SK-N-SH treated with all-trans-retinoic acid at 6 μM for 48 hours (cell line): ENCODE measurements at regions not wholly inside any gene's neighbourhood (a gene's known extent, or its start where the extent isn't known, plus 50 kb on each side); places are given as distances from the start of the nearest gene placed in this dataset.
"Not testable (repeated sequence)": the region's sequence is repeated elsewhere in the genome, so short reads cannot be mapped to it uniquely, and the experiment has no call there.

ENCODE experiments used
- ATAC-seq: fragments of 200-7000 bp; cut with Tn5 transposase; 3 replicates; pipeline ENCODE4 v1.9.1; 2020; ENCODE audit warnings: mild to moderate bottlenecking, moderate library complexity
- ARNTL ChIP-seq: fragments of 450-650 bp; formaldehyde crosslinking; IDR thresholded peaks from 2 replicates; pipeline ENCODE4 v1.5.0; 2020; ENCODE audit warnings: low read depth, mild to moderate bottlenecking, moderate library complexity, borderline replicate concordance
- BACH2 ChIP-seq: fragments of 250-450 bp; sonication (Bioruptor Pico); IDR thresholded peaks from 2 replicates; pipeline ENCODE4 v1.9.0; 2021; ENCODE audit warnings: mild to moderate bottlenecking, borderline replicate concordance
- CSDC2 ChIP-seq: fragments of 250-450 bp; sonication (Bioruptor Pico); IDR thresholded peaks from 2 replicates; pipeline ENCODE4 v1.5.0; 2020; ENCODE audit warnings: mild to moderate bottlenecking, moderate library complexity
- ESRRG ChIP-seq: fragments of 250-450 bp; sonication (Bioruptor Pico); IDR thresholded peaks from 2 replicates; pipeline ENCODE4 v1.6.1; 2021; ENCODE audit warnings: mild to moderate bottlenecking
- GLIS3 ChIP-seq: fragments of 250-450 bp; sonication (Bioruptor Pico); IDR thresholded peaks from 2 replicates; pipeline ENCODE4 v1.5.0; 2020; ENCODE audit warnings: mild to moderate bottlenecking, moderate library complexity
- ISL1 ChIP-seq: fragments of 250-450 bp; sonication (Bioruptor Pico); IDR thresholded peaks from 2 replicates; pipeline ENCODE4 v2.1.2; 2022; ENCODE audit warnings: mild to moderate bottlenecking, moderate library complexity
- OSR1 ChIP-seq: fragments of 250-450 bp; sonication (Bioruptor Pico); IDR thresholded peaks from 2 replicates; pipeline ENCODE4 v1.8.0; 2022; ENCODE audit warnings: moderate library complexity, mild to moderate bottlenecking, inconsistent platforms
- PATZ1 ChIP-seq: fragments of 250-450 bp; sonication (Bioruptor Pico); IDR thresholded peaks from 2 replicates; pipeline ENCODE4 v1.8.0; 2020; ENCODE audit warnings: mild to moderate bottlenecking, moderate library complexity, borderline replicate concordance
- PPARA ChIP-seq: fragments of 250-450 bp; sonication (Bioruptor Pico); IDR thresholded peaks from 2 replicates; pipeline ENCODE4 v1.5.0; 2020; ENCODE audit warnings: mild to moderate bottlenecking, borderline replicate concordance
- RARB ChIP-seq: fragments of 250-450 bp; sonication (Bioruptor Pico); IDR thresholded peaks from 2 replicates; pipeline ENCODE4 v1.8.0; 2021; ENCODE audit warnings: mild to moderate bottlenecking, moderate library complexity
- SNAI2 ChIP-seq: fragments of 250-450 bp; sonication (Bioruptor Pico); IDR thresholded peaks from 2 replicates; pipeline ENCODE4 v1.5.0; 2020; ENCODE audit warnings: mild to moderate bottlenecking, moderate library complexity
- TCF4 ChIP-seq: fragments of 250-450 bp; sonication (Bioruptor Pico); IDR thresholded peaks from 2 replicates; pipeline ENCODE4 v1.8.0; 2021; ENCODE audit warnings: mild to moderate bottlenecking, moderate library complexity, borderline replicate concordance
- TOX ChIP-seq: fragments of 250-450 bp; sonication (Bioruptor Pico); IDR thresholded peaks from 2 replicates; pipeline ENCODE4 v1.8.0; 2021; ENCODE audit warnings: mild to moderate bottlenecking, moderate library complexity, borderline replicate concordance
- TSHZ2 ChIP-seq: fragments of 250-450 bp; sonication (Bioruptor Pico); IDR thresholded peaks from 2 replicates; pipeline ENCODE4 v1.5.0; 2020; ENCODE audit warnings: mild to moderate bottlenecking, moderate library complexity
- ZC3H10 ChIP-seq: fragments of 250-450 bp; sonication (Bioruptor Pico); IDR thresholded peaks from 2 replicates; pipeline ENCODE4 v1.5.1; 2021; ENCODE audit warnings: mild to moderate bottlenecking, moderate library complexity
- ZFP3 ChIP-seq: fragments of 250-450 bp; sonication (Bioruptor Pico); IDR thresholded peaks from 2 replicates; pipeline ENCODE4 v1.5.0; 2020; ENCODE audit warnings: mild to moderate bottlenecking, moderate library complexity
- ZFP30 ChIP-seq: fragments of 450-650 bp; formaldehyde crosslinking; IDR thresholded peaks from 2 replicates; pipeline ENCODE4 v1.5.0; 2022; ENCODE audit warnings: mild to moderate bottlenecking, moderate library complexity
- ZNF565 ChIP-seq: fragments of 450-650 bp; formaldehyde crosslinking; conservative IDR thresholded peaks from 2 replicates; pipeline ENCODE4 v1.5.0; 2020; ENCODE audit warnings: low read depth, mild to moderate bottlenecking, moderate library complexity
- ZNF70 ChIP-seq: fragments of 450-650 bp; formaldehyde crosslinking; IDR thresholded peaks from 2 replicates; pipeline ENCODE4 v1.5.0; 2020; ENCODE audit warnings: mild to moderate bottlenecking, moderate library complexity
- ZNF8 ChIP-seq: fragments of 450-650 bp; formaldehyde crosslinking; IDR thresholded peaks from 2 replicates; pipeline ENCODE4 v1.5.0; 2020; ENCODE audit warnings: mild to moderate bottlenecking, moderate library complexity
- TF ChIP-seq, protein P1 (sequence below): fragments of 250-450 bp; sonication (Bioruptor Pico); IDR thresholded peaks from 2 replicates; pipeline ENCODE4 v1.5.1; 2020; ENCODE audit warnings: low read depth, mild to moderate bottlenecking, moderate library complexity
- TF ChIP-seq, protein P2 (sequence below): fragments of 250-450 bp; sonication (Bioruptor Pico); IDR thresholded peaks from 2 replicates; pipeline ENCODE4 v1.8.0; 2021; ENCODE audit warnings: low read depth, mild to moderate bottlenecking, moderate library complexity, borderline replicate concordance

GRCh38 chr4:64756016-64756415 is 346.8 kb upstream of the TECRL start:
- TF ChIP-seq ISL1 (CRISPR knock-in tag) = no peak
- TF ChIP-seq GLIS3 = no peak
- TF ChIP-seq PPARA = no peak
- TF ChIP-seq ZC3H10 (CRISPR knock-in tag) = no peak
- TF ChIP-seq ZFP30 (CRISPR knock-in tag) = no peak
- TF ChIP-seq BACH2 = no peak
- TF ChIP-seq TSHZ2 (CRISPR knock-in tag) = no peak
- TF ChIP-seq SNAI2 (CRISPR knock-in tag) = no peak
- no peak for TF ChIP-seq ZNF70
- TF ChIP-seq, protein P1, sequence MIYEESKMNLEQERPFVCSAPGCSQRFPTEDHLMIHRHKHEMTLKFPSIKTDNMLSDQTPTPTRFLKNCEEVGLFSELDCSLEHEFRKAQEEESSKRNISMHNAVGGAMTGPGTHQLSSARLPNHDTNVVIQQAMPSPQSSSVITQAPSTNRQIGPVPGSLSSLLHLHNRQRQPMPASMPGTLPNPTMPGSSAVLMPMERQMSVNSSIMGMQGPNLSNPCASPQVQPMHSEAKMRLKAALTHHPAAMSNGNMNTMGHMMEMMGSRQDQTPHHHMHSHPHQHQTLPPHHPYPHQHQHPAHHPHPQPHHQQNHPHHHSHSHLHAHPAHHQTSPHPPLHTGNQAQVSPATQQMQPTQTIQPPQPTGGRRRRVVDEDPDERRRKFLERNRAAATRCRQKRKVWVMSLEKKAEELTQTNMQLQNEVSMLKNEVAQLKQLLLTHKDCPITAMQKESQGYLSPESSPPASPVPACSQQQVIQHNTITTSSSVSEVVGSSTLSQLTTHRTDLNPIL (CRISPR knock-in tag) = no peak
- TF ChIP-seq ZNF565 = no peak
- no peak for TF ChIP-seq CSDC2
- no peak for TF ChIP-seq ZNF8 (CRISPR knock-in tag)
- TF ChIP-seq, all 23 proteins: peak for 0
- ATAC-seq = no peak

DNA sequence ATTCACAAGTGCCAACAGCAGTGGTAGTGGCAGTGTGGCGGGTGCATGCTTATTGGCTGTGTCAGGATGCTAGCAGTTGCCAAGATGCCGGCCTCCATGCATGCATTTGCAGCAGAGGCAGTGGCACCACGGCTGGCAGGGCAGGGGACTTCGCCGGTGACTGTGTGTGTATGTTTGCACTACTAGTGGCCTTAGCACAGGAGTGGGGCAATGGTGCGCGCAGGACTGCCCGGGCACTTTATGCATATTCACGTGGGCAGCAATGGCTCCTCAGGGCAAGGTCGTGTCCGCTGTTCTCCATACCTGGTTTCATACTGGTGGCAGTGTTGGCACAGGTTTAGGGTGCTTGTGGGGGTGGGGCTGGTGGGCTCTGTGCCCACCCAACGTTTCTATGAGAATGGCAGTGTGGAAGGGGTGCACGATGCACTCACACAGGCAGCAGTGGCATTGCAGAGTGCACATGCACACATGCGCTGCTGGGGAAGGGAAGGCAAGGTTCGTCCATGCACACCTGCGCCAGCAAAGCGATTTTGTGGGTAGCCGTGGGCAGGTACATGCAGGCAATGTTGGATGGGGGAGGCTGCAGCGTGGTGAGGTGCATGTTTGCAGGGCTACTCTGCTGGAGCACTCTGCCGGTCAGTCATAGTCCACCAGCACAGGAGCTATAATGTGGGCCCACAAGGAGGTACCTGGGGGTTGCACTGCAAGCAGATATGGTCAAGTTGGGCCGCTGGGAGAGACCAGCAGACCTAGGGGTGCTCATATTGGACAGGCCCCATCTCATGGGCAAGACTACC is 338.9 kb upstream of the TECRL start:
- no peak for TF ChIP-seq PPARA
- TF ChIP-seq ZFP3 (CRISPR knock-in tag) = no peak
- no peak for TF ChIP-seq CSDC2
- TF ChIP-seq ESRRG = no peak
- TF ChIP-seq BACH2 = no peak
- ATAC-seq = no peak

DNA sequence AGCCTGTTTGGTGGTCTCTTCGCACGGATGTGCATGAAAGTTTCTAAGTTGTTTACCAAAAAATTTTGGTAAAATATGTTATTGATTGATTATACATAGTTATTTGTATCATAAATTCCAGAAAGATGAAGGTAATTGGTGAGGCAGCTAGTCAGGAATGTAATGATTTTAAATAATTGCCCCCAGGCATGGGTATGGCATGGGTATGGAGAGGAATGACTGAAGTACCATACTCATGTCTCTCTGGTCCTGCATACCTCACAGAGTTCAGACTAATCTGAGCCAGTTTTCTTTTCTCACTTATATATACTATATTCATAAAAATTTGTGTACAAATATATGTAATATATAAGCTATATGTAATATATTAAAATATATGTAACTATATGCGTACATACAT is 329.0 kb upstream of the TECRL start:
- ATAC-seq = no peak
- TF ChIP-seq BACH2 (no peak), ZNF8 (CRISPR knock-in tag) (no peak), RARB (CRISPR knock-in tag) (no peak), PATZ1 (CRISPR knock-in tag) (no peak), ZFP3 (CRISPR knock-in tag) (no peak), TOX (CRISPR knock-in tag) (no peak), ARNTL (CRISPR knock-in tag) (no peak), TSHZ2 (CRISPR knock-in tag) (no peak), GLIS3 (no peak), OSR1 (no peak), PPARA (no peak), ZFP30 (CRISPR knock-in tag) (no peak), SNAI2 (CRISPR knock-in tag) (no peak), ZNF70 (no peak), TCF4 (CRISPR knock-in tag) (no peak), ZNF565 (no peak), ZC3H10 (CRISPR knock-in tag) (no peak), ESRRG (no peak)
- TF ChIP-seq, protein P1 (CRISPR knock-in tag) = no peak
- TF ChIP-seq, protein P2, sequence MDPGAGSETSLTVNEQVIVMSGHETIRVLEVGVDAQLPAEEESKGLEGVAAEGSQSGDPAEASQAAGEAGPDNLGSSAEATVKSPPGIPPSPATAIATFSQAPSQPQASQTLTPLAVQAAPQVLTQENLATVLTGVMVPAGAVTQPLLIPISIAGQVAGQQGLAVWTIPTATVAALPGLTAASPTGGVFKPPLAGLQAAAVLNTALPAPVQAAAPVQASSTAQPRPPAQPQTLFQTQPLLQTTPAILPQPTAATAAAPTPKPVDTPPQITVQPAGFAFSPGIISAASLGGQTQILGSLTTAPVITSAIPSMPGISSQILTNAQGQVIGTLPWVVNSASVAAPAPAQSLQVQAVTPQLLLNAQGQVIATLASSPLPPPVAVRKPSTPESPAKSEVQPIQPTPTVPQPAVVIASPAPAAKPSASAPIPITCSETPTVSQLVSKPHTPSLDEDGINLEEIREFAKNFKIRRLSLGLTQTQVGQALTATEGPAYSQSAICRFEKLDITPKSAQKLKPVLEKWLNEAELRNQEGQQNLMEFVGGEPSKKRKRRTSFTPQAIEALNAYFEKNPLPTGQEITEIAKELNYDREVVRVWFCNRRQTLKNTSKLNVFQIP (CRISPR knock-in tag) = no peak

DNA sequence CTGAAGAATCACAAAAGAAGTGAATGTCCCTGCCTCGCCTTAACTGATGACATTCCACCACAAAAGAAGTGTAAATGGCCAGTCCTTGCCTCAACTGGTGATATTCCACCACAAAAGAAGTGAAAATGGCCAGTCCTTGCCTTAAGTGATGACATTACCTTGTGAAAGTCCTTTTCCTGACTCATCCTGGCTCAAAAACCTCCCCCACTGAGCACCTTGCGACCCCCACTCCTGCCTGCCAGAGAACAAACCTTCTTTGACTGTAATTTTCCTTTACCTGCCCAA is 328.5 kb upstream of the TECRL start:
- ATAC-seq = not testable (repeated sequence)
